GM18498 (cell line): ENCODE measurements at regions not wholly inside any gene's neighbourhood (a gene's known extent, or its start where the extent isn't known, plus 50 kb on each side); places are given as distances from the start of the nearest gene placed in this dataset.

ENCODE experiments used
- ATAC-seq: cut with Tn5 transposase; IDR thresholded peaks from one replicate; pipeline ENCODE4 v1.9.1; 2021; ENCODE audit warnings: mild to moderate bottlenecking, moderate library complexity; ENCODE audit not compliant: unreplicated experiment

- ATAC-seq = no peak
Observed at GRCh38 chr13:76463314-76463713, 422.9 kb downstream of the KCTD12 start.

- ATAC-seq = no peak
Observed at GRCh38 chr13:76461999-76462398, 424.2 kb downstream of the KCTD12 start.

- no peak for ATAC-seq
Observed at GRCh38 chr13:76461484-76461883, 424.7 kb downstream of the KCTD12 start.

- ATAC-seq = no peak
Observed at GRCh38 chr13:76459863-76460262, 426.3 kb downstream of the KCTD12 start.

- no peak for ATAC-seq
Observed at GRCh38 chr13:76455960-76456359, 430.2 kb downstream of the KCTD12 start.

- no peak for ATAC-seq
Observed at GRCh38 chr13:76454991-76455390, 431.2 kb downstream of the KCTD12 start.

- ATAC-seq = no peak
Observed at GRCh38 chr13:76449716-76450115, 436.5 kb downstream of the KCTD12 start.

- ATAC-seq = no peak
Observed at GRCh38 chr13:76446191-76446590, 440.0 kb downstream of the KCTD12 start.

GRCh38 chr13:76440568-76440967 lies 445.6 kb downstream of the KCTD12 start:
- peak; percentile 95 for ATAC-seq

- no peak for ATAC-seq
Observed at GRCh38 chr13:76439546-76439945, 446.7 kb downstream of the KCTD12 start.

GRCh38 chr13:76438050-76438449 lies 448.2 kb downstream of the KCTD12 start:
- no peak for ATAC-seq

- no peak for ATAC-seq
Observed at GRCh38 chr13:76425935-76426334, 460.3 kb downstream of the KCTD12 start.

GRCh38 chr13:76421011-76421410 lies 465.2 kb downstream of the KCTD12 start:
- no peak for ATAC-seq

GRCh38 chr13:76418404-76418803 lies 467.8 kb downstream of the KCTD12 start:
- ATAC-seq = no peak

GRCh38 chr13:76414320-76414719 lies 471.9 kb downstream of the KCTD12 start:
- ATAC-seq = no peak

GRCh38 chr13:76406243-76406642 lies 480.0 kb downstream of the KCTD12 start:
- no peak for ATAC-seq

- no peak for ATAC-seq
Observed at GRCh38 chr13:76398425-76398824, 487.8 kb downstream of the KCTD12 start.

GRCh38 chr13:76397413-76397812 lies 488.8 kb downstream of the KCTD12 start:
- no peak for ATAC-seq

GRCh38 chr13:76389321-76389720 lies 496.9 kb downstream of the KCTD12 start:
- ATAC-seq = no peak

- no peak for ATAC-seq
Observed at GRCh38 chr13:76387566-76387965, 498.6 kb downstream of the KCTD12 start.

GRCh38 chr13:76386321-76386720 lies 499.9 kb downstream of the KCTD12 start:
- no peak for ATAC-seq

- no peak for ATAC-seq
Observed at GRCh38 chr13:76385586-76385985, 500.6 kb downstream of the KCTD12 start.

- ATAC-seq = no peak
Observed at GRCh38 chr13:76383676-76384461, 502.3 kb downstream of the KCTD12 start.
